Neural cell (in vitro differentiated cells): ENCODE measurements at regions not wholly inside any gene's neighbourhood (a gene's known extent, or its start where the extent isn't known, plus 50 kb on each side); places are given as distances from the start of the nearest gene placed in this dataset.

Experiments used
- H2AFZ ChIP-seq: fragments of 200-600, 300-800 bp; sonication (generic), shearing (Covaris generic); 2 replicates; pipeline ENCODE4 v1.6.0; 2014; ENCODE audit warnings: low read depth, mild to moderate bottlenecking, antibody characterized with exemption, low read length, moderate library complexity
- H3F3A ChIP-seq: fragments of 200-600 bp; shearing (Covaris generic); 2 replicates; pipeline ENCODE4 v1.6.1; 2016; ENCODE audit warnings: mild to moderate bottlenecking, moderate library complexity, mixed read lengths, antibody characterized with exemption, low read length; ENCODE audit not compliant: insufficient read depth, poor library complexity, severe bottlenecking
- H3K27ac ChIP-seq: fragments of 200-600, 300-800 bp; sonication (generic), shearing (Covaris generic); 2 replicates; pipeline ENCODE4 v1.5.1; 2014; ENCODE audit warnings: mild to moderate bottlenecking, low read length, moderate library complexity
- H3K27me3 ChIP-seq: fragments of 300-800, 200-600 bp; sonication (generic), shearing (Covaris generic); 2 replicates; pipeline ENCODE4 v1.6.0; 2014; ENCODE audit warnings: mild to moderate bottlenecking, low read depth, low read length, moderate library complexity; ENCODE audit not compliant: insufficient read depth
- H3K36me3 ChIP-seq: fragments of 300-800, 200-600 bp; sonication (generic), shearing (Covaris generic); 2 replicates; pipeline ENCODE4 v1.5.1; 2014; ENCODE audit warnings: mild to moderate bottlenecking, antibody characterized with exemption, low read length, moderate library complexity; ENCODE audit not compliant: insufficient read depth
- H3K4me2 ChIP-seq: fragments of 300-800, 200-600 bp; sonication (generic), shearing (Covaris generic); 2 replicates; pipeline ENCODE4 v1.6.0; 2014; ENCODE audit warnings: mild to moderate bottlenecking, low read length
- H3K4me3 ChIP-seq: fragments of 300-800, 200-600 bp; sonication (generic), shearing (Covaris generic); 2 replicates; pipeline ENCODE4 v1.5.1; 2014; ENCODE audit warnings: mild to moderate bottlenecking, low read length, moderate library complexity
- H3K79me2 ChIP-seq: fragments of 200-600 bp; shearing (Covaris generic); replicated peaks from 2 replicates; pipeline ENCODE4 v1.6.0; 2014; ENCODE audit warnings: mild to moderate bottlenecking, low read length, moderate library complexity; ENCODE audit not compliant: insufficient read depth
- H3K9ac ChIP-seq: fragments of 300-800, 200-600 bp; sonication (generic), shearing (Covaris generic); 2 replicates; pipeline ENCODE4 v1.6.1; 2016; ENCODE audit warnings: mild to moderate bottlenecking, low read length, mixed read lengths
- H3K9me2 ChIP-seq: fragments of 200-600 bp; shearing (Covaris generic); 2 replicates; pipeline ENCODE4 v1.6.1; 2016; ENCODE audit warnings: mild to moderate bottlenecking, low read length, mixed read lengths; ENCODE audit not compliant: insufficient read depth
- H3K9me3 ChIP-seq: fragments of 200-600, 300-800 bp; sonication (generic), shearing (Covaris generic); 2 replicates; pipeline ENCODE4 v1.6.1; 2016; ENCODE audit warnings: mild to moderate bottlenecking, mixed run types, low read length, moderate library complexity, mixed read lengths
- H4K20me1 ChIP-seq: fragments of 200-600 bp; shearing (Covaris generic); 2 replicates; pipeline ENCODE4 v1.6.1; 2016; ENCODE audit warnings: mild to moderate bottlenecking, mixed run types; ENCODE audit not compliant: insufficient read depth
- CTCF ChIP-seq: fragments of 450-650 bp; IDR thresholded peaks from 2 replicates; pipeline ENCODE4 v1.5.1; 2014; ENCODE audit warnings: antibody characterized with exemption, mild to moderate bottlenecking, moderate library complexity; ENCODE audit not compliant: poor library complexity, severe bottlenecking
- EP300 ChIP-seq: fragments of 450-650 bp; conservative IDR thresholded peaks from 2 replicates; pipeline ENCODE4 v1.6.1; 2014; ENCODE audit warnings: antibody characterized with exemption, mild to moderate bottlenecking, moderate library complexity; ENCODE audit not compliant: poor library complexity, severe bottlenecking
- EZH2 ChIP-seq: fragments of 200-600, 300-800 bp; shearing (Covaris generic), sonication (generic); IDR thresholded peaks from 2 replicates; pipeline ENCODE4 v1.6.1; 2014; ENCODE audit warnings: antibody characterized with exemption, low read length, borderline replicate concordance, mild to moderate bottlenecking; ENCODE audit not compliant: insufficient read depth, poor library complexity, severe bottlenecking
- MXI1 ChIP-seq: fragments of 450-650 bp; conservative IDR thresholded peaks from 2 replicates; pipeline ENCODE4 v1.6.1; 2014; ENCODE audit warnings: antibody characterized with exemption, mild to moderate bottlenecking; ENCODE audit not compliant: poor library complexity, severe bottlenecking
- POLR2AphosphoS5 ChIP-seq: IDR thresholded peaks from 2 replicates; pipeline ENCODE4 v1.6.1; 2012
- RAD21 ChIP-seq: fragments of 450-650 bp; conservative IDR thresholded peaks from 2 replicates; pipeline ENCODE4 v1.6.1; 2014; ENCODE audit warnings: antibody characterized with exemption, mild to moderate bottlenecking, moderate library complexity
- REST ChIP-seq: IDR thresholded peaks from 2 replicates; pipeline ENCODE4 v1.6.1; 2012; ENCODE audit warnings: borderline replicate concordance
- SMC3 ChIP-seq: fragments of 450-650 bp; conservative IDR thresholded peaks from 2 replicates; pipeline ENCODE4 v1.6.1; 2014; ENCODE audit warnings: antibody characterized with exemption, mild to moderate bottlenecking, moderate library complexity; ENCODE audit not compliant: poor library complexity

- no peaks in the 10 kb centered on the region for H3K9me3 ChIP-seq
- H3K9me2 ChIP-seq = no peaks in the 10 kb centered on the region
- H3K36me3 ChIP-seq = no peaks in the 10 kb centered on the region
- no peak for TF ChIP-seq SMC3
- no peak for TF ChIP-seq EZH2
- H2AFZ ChIP-seq = no peak overlapping the region
- no peaks in the 10 kb centered on the region for H3F3A ChIP-seq
- no peak overlapping the region for H3K27ac ChIP-seq
- no peaks in the 10 kb centered on the region for H3K79me2 ChIP-seq
- H3K4me3 ChIP-seq = no peak overlapping the region
- H4K20me1 ChIP-seq = no peaks in the 10 kb centered on the region
- H3K27me3 ChIP-seq = no peaks in the 10 kb centered on the region
- H3K9ac ChIP-seq = no peak overlapping the region
- H3K4me2 ChIP-seq = no peak overlapping the region
Observed at GRCh38 chr13:53338760-53339159, 310.1 kb downstream of the OLFM4 start.

GRCh38 chr13:53340505-53341143 is 312.0 kb downstream of the OLFM4 start:
- no peaks in the 10 kb centered on the region for H3K27me3 ChIP-seq
- H3K9ac ChIP-seq = no peak overlapping the region
- no peaks in the 10 kb centered on the region for H4K20me1 ChIP-seq
- H3K36me3 ChIP-seq = no peaks in the 10 kb centered on the region
- no peak overlapping the region for H2AFZ ChIP-seq
- no peaks in the 10 kb centered on the region for H3K9me2 ChIP-seq
- TF ChIP-seq EP300 = peak; percentile 89
- TF ChIP-seq SMC3 = no peak
- TF ChIP-seq CTCF = no peak
- TF ChIP-seq POLR2AphosphoS5 = peak; percentile 67
- TF ChIP-seq RAD21 = peak; percentile 19
- no peak for TF ChIP-seq MXI1
- no peak for TF ChIP-seq EZH2
- TF ChIP-seq REST = peak; percentile 97
- H3K9me3 ChIP-seq = no peaks in the 10 kb centered on the region
- H3K79me2 ChIP-seq = no peaks in the 10 kb centered on the region
- no peak overlapping the region for H3K4me3 ChIP-seq
- no peaks in the 10 kb centered on the region for H3F3A ChIP-seq
- no peak overlapping the region for H3K4me2 ChIP-seq
- H3K27ac ChIP-seq = peak overlapping the region; percentile 60

GRCh38 chr13:53341144-53341510 is 312.5 kb downstream of the OLFM4 start:
- Histone ChIP-seq H2AFZ (no peak overlapping the region), H3K9me2 (no peaks in the 10 kb centered on the region), H3K79me2 (no peaks in the 10 kb centered on the region), H3K27me3 (no peaks in the 10 kb centered on the region), H3K36me3 (no peaks in the 10 kb centered on the region), H3K4me3 (no peak overlapping the region), H3K9ac (no peak overlapping the region), H3K4me2 (no peak overlapping the region), H3K9me3 (no peaks in the 10 kb centered on the region), H3F3A (no peaks in the 10 kb centered on the region), H4K20me1 (no peaks in the 10 kb centered on the region), H3K27ac (peak overlapping the region; percentile 60)
- TF ChIP-seq POLR2AphosphoS5 = no peak
- TF ChIP-seq CTCF = no peak
- TF ChIP-seq EP300 = no peak
- TF ChIP-seq REST = no peak
- TF ChIP-seq SMC3 = no peak
